PC-9 (cell line): ENCODE measurements at regions not wholly inside any gene's neighbourhood (a gene's known extent, or its start where the extent isn't known, plus 50 kb on each side); places are given as distances from the start of the nearest gene placed in this dataset.

Experiments
- EZH2 ChIP-seq: fragments of 200-600 bp; sonication (generic); IDR thresholded peaks from 2 replicates; pipeline ENCODE4 v1.8.0; 2017; ENCODE audit warnings: antibody characterized with exemption, low read depth
- TF ChIP-seq, protein P1 (sequence below): fragments of 200-600 bp; sonication (generic); conservative IDR thresholded peaks from 2 replicates; pipeline ENCODE4 v1.6.1; 2017; ENCODE audit warnings: mixed run types, antibody characterized with exemption, mild to moderate bottlenecking, moderate library complexity

DNA sequence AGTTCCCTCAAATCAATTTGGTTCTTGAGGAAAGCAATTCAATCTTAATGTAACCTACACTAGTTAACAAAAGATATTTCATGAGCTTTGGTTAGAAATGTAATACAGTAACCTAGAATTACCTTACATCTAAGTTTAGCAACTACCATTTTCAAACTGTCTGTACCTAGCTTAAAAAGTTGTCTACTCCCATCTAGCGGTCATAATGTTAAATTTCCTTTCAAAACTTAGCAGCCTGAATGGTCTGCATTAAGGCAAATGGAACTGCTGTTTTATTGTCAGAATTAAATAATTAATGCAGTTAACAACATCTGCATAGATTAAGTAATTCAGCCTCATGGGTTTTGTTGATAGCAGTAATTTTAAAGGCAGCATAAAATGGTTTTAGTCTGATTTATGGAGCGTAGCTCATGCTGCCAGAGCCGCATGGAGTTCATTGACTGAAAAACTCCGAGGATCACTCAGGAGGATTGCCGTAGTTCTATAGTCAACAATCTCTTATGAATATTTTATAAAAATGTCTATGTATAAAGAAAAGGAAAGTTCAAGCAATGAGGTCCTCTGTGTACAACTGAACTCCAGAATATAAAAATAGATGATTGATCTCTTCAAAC lies 485.4 kb upstream of the MANEA start:
- TF ChIP-seq, protein P1, sequence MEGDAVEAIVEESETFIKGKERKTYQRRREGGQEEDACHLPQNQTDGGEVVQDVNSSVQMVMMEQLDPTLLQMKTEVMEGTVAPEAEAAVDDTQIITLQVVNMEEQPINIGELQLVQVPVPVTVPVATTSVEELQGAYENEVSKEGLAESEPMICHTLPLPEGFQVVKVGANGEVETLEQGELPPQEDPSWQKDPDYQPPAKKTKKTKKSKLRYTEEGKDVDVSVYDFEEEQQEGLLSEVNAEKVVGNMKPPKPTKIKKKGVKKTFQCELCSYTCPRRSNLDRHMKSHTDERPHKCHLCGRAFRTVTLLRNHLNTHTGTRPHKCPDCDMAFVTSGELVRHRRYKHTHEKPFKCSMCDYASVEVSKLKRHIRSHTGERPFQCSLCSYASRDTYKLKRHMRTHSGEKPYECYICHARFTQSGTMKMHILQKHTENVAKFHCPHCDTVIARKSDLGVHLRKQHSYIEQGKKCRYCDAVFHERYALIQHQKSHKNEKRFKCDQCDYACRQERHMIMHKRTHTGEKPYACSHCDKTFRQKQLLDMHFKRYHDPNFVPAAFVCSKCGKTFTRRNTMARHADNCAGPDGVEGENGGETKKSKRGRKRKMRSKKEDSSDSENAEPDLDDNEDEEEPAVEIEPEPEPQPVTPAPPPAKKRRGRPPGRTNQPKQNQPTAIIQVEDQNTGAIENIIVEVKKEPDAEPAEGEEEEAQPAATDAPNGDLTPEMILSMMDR, result peak; percentile 81
- TF ChIP-seq EZH2, result no peak
